ENCODE measurements at regions not wholly inside any gene's neighbourhood (a gene's known extent, or its start where the extent isn't known, plus 50 kb on each side); places are given as distances from the start of the nearest gene placed in this dataset.

DNA sequence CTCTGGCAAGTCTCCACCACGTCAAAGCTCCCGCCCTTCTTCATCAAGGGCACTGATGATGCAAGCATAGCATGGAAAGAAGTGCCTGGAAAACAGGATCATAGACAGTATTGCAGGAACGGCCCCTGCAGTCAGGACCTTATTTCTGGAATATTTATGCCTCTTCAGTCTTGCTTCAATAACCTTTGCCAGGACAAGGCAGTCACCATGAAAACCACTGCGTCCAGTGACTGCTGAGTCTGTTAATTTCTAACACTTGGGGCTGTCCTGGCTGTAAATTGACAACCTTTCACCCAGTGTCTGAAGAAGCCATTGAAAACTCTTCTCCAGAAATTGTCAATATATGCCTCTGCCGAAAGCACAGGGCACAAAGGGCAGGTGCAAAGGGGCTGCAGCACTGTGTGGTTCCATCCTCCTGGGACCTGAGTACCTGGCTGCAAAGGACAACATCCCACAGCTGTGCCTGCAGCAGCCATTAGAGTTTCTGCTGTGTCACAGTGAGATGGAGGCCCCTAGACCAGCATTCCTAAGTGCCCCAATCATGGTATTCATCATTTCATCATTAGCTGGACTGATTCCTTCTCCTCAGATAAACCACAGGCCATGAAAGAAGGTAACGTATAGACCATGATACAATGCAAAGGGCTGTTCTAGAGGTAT, 819.6 kb downstream of the RNF144A start:
- Histone ChIP-seq H3K27me3 (no peaks in the 10 kb centered on the region), H3K9me3 (no peaks in the 10 kb centered on the region), H3K27ac (no peak overlapping the region), H3K4me3 (ENCODE audit: low read depth in 1 of 2, low read length in 1 of 2) (no peak overlapping the region), H3K36me3 (no peaks in the 10 kb centered on the region), H3K4me1 (ENCODE audit: control insufficient read depth in 1 of 2, insufficient read depth in 1 of 2, low read depth in 1 of 2, low read length in 1 of 2) (no peaks in the 10 kb centered on the region)
- no peak for TF ChIP-seq CTCF (IDR thresholded peaks at IDR 0.05)

- H3K36me3 ChIP-seq = no peaks in the 10 kb centered on the region
- TF ChIP-seq CTCF (IDR thresholded peaks at IDR 0.05) = no peak
These were observed 821.4 kb downstream of the RNF144A start for GRCh38 chr2:7738596-7738995.

DNA sequence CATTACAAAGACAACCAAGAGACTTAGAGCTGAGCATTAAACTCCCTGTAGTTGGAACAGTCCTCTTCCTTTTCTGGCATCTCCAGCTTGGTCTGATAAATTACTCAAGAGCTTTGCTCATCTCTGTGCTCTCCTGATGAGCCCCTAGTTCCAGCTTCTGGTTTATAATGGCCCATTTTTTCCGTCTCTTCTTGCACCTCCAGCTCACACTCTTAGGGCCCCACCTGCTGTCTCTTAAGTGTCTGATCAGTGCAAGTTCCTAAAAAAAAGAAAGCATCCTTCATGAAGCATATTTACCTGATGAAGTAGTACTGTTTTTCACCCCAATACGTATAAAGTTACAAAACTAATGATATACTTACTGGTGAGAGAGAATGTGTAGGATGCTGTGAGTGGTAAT, 822.9 kb downstream of the RNF144A start:
- H3K4me1 ChIP-seq (ENCODE audit: control insufficient read depth in 1 of 2, insufficient read depth in 1 of 2, low read depth in 1 of 2, low read length in 1 of 2) = no peaks in the 10 kb centered on the region
- no peaks in the 10 kb centered on the region for H3K27me3 ChIP-seq
- H3K36me3 ChIP-seq = no peaks in the 10 kb centered on the region
- H3K27ac ChIP-seq = no peak overlapping the region
- H3K4me3 ChIP-seq (ENCODE audit: low read depth in 1 of 2, low read length in 1 of 2) = no peak overlapping the region
- no peaks in the 10 kb centered on the region for H3K9me3 ChIP-seq
- no peak for TF ChIP-seq CTCF (IDR thresholded peaks at IDR 0.05)

More at GRCh38 chr2:7738596-7738995, 821.4 kb downstream of the RNF144A start:
- Histone ChIP-seq H3K4me1 (ENCODE audit: control insufficient read depth in 1 of 2, insufficient read depth in 1 of 2, low read depth in 1 of 2, low read length in 1 of 2) (no peaks in the 10 kb centered on the region), H3K27ac (no peak overlapping the region), H3K27me3 (no peaks in the 10 kb centered on the region), H3K9me3 (no peaks in the 10 kb centered on the region), H3K4me3 (ENCODE audit: low read depth in 1 of 2, low read length in 1 of 2) (no peak overlapping the region)

- H3K4me1 ChIP-seq (ENCODE audit: control insufficient read depth in 1 of 2, insufficient read depth in 1 of 2, low read depth in 1 of 2, low read length in 1 of 2) = no peaks in the 10 kb centered on the region
- H3K9me3 ChIP-seq = no peaks in the 10 kb centered on the region
These were observed 825.1 kb downstream of the RNF144A start for GRCh38 chr2:7742301-7742700.

DNA sequence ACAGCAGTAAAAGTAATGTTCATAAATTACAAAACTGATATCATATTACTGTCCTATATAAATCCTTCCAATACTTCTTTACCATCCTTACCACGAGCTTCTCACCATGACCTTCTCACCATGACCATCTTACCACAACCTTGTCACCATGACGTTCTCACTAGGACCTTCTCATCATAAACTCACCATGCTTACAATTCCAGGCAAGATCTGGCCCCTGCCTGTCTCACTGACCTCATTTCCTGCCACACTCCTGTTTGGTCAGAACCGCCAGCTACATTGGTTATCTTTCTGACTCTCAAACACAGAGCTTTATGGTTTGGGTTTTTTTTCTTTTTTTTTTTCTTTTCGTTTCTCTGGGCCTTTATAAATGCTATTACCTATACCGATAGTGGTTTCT, 827.6 kb downstream of the RNF144A start:
- Histone ChIP-seq H3K4me1 (ENCODE audit: control insufficient read depth in 1 of 2, insufficient read depth in 1 of 2, low read depth in 1 of 2, low read length in 1 of 2) (no peaks in the 10 kb centered on the region), H3K9me3 (no peaks in the 10 kb centered on the region), H3K27me3 (no peaks in the 10 kb centered on the region), H3K27ac (no peak overlapping the region), H3K4me3 (ENCODE audit: low read depth in 1 of 2, low read length in 1 of 2) (no peak overlapping the region), H3K36me3 (no peaks in the 10 kb centered on the region)
- no peak for TF ChIP-seq CTCF (IDR thresholded peaks at IDR 0.05)

More at GRCh38 chr2:7742301-7742700, 825.1 kb downstream of the RNF144A start:
- TF ChIP-seq CTCF (IDR thresholded peaks at IDR 0.05) = no peak
- Histone ChIP-seq H3K27ac (no peak overlapping the region), H3K27me3 (no peaks in the 10 kb centered on the region), H3K4me3 (ENCODE audit: low read depth in 1 of 2, low read length in 1 of 2) (no peak overlapping the region), H3K36me3 (no peaks in the 10 kb centered on the region)
